ENCODE measurements at regions not wholly inside any gene's neighbourhood (a gene's known extent, or its start where the extent isn't known, plus 50 kb on each side); places are given as distances from the start of the nearest gene placed in this dataset.
"Not testable (repeated sequence)": the region's sequence is repeated elsewhere in the genome, so short reads cannot be mapped to it uniquely, and the experiment has no call there.

DNA sequence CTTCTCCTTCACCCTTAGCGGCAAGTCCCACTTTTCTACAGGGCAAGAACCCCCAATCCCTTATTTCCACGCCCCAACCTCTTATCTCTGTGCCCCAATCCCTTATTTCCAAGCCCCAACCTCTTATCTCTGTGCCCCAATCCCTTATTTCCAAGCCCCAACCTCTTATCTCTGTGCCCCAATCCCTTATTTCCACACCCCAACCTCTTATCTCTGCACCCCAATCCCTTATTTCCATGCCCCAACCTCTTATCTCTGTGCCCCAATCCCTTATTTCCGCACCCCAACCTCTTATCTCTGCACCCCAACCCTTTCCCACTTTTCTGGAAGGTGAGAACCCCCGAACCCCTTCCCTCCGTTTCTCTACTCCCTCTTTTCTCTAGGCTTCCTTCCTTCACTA, 116.1 kb upstream of the GJE1 start:
- WGBS, 4 donors: 67 to 73% (median 69%) methylated on average over 4 to 5 of the region's 5 CpGs

DNA sequence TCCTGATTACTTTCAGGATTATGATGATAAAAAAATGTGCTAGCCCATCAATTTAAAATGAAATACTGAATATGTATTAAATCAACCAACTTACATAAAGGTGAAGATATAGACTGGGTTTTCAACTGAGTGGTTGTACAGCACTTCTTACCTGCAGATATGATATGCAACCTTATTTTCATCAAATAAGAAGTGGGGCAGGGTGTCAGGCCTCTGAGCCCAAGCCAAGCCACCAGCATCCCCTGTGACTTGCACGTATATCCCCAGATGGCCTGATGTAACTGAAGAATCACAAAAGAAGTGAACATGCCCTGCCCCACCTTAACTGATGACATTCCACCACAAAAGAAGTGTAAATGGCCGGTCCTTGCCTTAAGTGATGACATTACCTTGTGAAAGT, 117.3 kb upstream of the GJE1 start:
- intact Hi-C loops (cut with DNase I); H3K36me3 ChIP-seq (replicated peaks in 1 of 2): not testable (repeated sequence)

More for the DNA sequence above, 116.1 kb upstream of the GJE1 start:
- H3K27me3 ChIP-seq; H3K4me1 ChIP-seq (replicated peaks in 1 of 2); H3K9me3 ChIP-seq (replicated peaks in 1 of 3); H3K4me3 ChIP-seq; intact Hi-C loops (cut with DNase I); H3K27ac ChIP-seq; H3K36me3 ChIP-seq (replicated peaks in 1 of 2); DNase-seq: not testable (repeated sequence)

DNA sequence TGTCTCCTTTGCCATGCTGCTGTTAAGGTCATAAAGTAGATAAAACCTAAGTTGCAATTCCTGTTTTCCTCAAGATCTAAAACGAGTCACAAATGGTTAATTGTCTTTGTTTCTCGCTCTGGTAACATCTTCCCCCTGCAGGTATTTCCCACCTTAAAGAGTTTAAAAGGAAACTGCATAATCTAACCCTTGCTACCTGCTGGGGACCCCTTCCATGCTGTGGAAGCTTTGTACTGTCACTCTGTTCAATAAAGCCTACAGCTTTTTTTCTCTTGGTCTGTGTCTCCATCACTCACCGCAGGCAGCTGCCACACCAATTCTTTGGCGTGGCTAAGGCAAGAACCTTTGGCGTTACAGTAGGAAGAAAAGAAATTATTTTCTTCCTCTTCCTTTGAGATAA, 117.7 kb upstream of the GJE1 start:
- TF ChIP-seq POLR2A (IDR thresholded peaks at IDR 0.05): no peak
- TF ChIP-seq, protein P1, sequence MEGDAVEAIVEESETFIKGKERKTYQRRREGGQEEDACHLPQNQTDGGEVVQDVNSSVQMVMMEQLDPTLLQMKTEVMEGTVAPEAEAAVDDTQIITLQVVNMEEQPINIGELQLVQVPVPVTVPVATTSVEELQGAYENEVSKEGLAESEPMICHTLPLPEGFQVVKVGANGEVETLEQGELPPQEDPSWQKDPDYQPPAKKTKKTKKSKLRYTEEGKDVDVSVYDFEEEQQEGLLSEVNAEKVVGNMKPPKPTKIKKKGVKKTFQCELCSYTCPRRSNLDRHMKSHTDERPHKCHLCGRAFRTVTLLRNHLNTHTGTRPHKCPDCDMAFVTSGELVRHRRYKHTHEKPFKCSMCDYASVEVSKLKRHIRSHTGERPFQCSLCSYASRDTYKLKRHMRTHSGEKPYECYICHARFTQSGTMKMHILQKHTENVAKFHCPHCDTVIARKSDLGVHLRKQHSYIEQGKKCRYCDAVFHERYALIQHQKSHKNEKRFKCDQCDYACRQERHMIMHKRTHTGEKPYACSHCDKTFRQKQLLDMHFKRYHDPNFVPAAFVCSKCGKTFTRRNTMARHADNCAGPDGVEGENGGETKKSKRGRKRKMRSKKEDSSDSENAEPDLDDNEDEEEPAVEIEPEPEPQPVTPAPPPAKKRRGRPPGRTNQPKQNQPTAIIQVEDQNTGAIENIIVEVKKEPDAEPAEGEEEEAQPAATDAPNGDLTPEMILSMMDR (IDR thresholded peaks at IDR 0.05): no peak
- Histone ChIP-seq H3K36me3 (replicated peaks in 1 of 2) (no peaks in the 10 kb centered on the region), H3K27me3 (no peaks in the 10 kb centered on the region), H3K27ac (no peak overlapping the region), H3K4me3 (no peak overlapping the region), H3K9me3 (replicated peaks in 1 of 3) (no peaks in the 10 kb centered on the region), H3K4me1 (replicated peaks in 1 of 2) (no peaks in the 10 kb centered on the region)
- intact Hi-C loops (cut with DNase I): no loop called here
- DNase-seq: no peak
- whole genome bisulfite sequencing, 4 donors: 17 to 26% (median 20%) methylated on average over 5 of the region's 5 CpGs

More for the DNA sequence above, 117.3 kb upstream of the GJE1 start:
- H3K4me1 ChIP-seq (replicated peaks in 1 of 2); DNase-seq; H3K4me3 ChIP-seq; H3K27ac ChIP-seq; H3K27me3 ChIP-seq; H3K9me3 ChIP-seq (replicated peaks in 1 of 3): not testable (repeated sequence)
- 14 to 76% (median 49%) methylated on average over 1 to 2 of the region's 2 CpGs for WGBS, 4 donors

DNA sequence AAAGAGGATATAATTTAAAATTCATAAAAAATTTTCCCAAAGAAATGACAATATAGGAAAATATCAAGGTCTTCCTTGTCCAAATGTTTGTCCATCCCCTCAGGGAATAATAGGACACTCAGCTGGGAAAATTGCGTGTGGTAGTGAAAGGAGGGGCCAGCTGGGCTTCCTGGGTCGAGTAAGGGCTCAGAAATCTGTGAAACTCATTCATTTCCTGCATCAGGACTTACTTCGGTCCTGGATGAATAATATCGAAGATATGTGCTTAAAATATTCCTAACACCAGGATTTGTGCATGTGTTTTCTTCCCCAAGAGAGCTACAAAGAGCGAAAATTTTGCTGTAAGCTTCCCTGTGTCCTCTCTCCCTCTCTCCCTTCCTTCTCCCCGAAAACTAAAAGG, 118.2 kb upstream of the GJE1 start:
- Histone ChIP-seq H3K27me3 (no peaks in the 10 kb centered on the region), H3K27ac (no peak overlapping the region), H3K9me3 (replicated peaks in 1 of 3) (no peaks in the 10 kb centered on the region), H3K4me3 (no peak overlapping the region), H3K4me1 (replicated peaks in 1 of 2) (no peaks in the 10 kb centered on the region), H3K36me3 (replicated peaks in 1 of 2) (no peaks in the 10 kb centered on the region)
- intact Hi-C loops (cut with DNase I): no loop called here
- 12 to 18% (median 15%) methylated on average over 6 of the region's 6 CpGs for WGBS, 4 donors
- TF ChIP-seq, protein P1 (IDR thresholded peaks at IDR 0.05): no peak
- no peak for TF ChIP-seq POLR2A (IDR thresholded peaks at IDR 0.05)
- DNase-seq: no peak

- intact Hi-C loops (cut with DNase I): no loop called here
- H3K36me3 ChIP-seq (replicated peaks in 1 of 2): no peaks in the 10 kb centered on the region
- no peaks in the 10 kb centered on the region for H3K9me3 ChIP-seq (replicated peaks in 1 of 3)
- H3K4me3 ChIP-seq: no peak overlapping the region
- WGBS, 4 donors: 48 to 65% (median 53%) methylated on average over 4 of the region's 4 CpGs
- no peak overlapping the region for H3K27ac ChIP-seq
- no peak for DNase-seq
- H3K4me1 ChIP-seq (replicated peaks in 1 of 2): no peaks in the 10 kb centered on the region
- H3K27me3 ChIP-seq: no peaks in the 10 kb centered on the region
- TF ChIP-seq POLR2A (IDR thresholded peaks at IDR 0.05): no peak
- TF ChIP-seq, protein P1 (IDR thresholded peaks at IDR 0.05): no peak
These were observed 118.7 kb upstream of the GJE1 start for GRCh38 chr6:142013875-142014495.
